CD4-positive, alpha-beta T cell (primary cell): ENCODE measurements at regions not wholly inside any gene's neighbourhood (a gene's known extent, or its start where the extent isn't known, plus 50 kb on each side); places are given as distances from the start of the nearest gene placed in this dataset.
A peak's percentile ranks its signal among the peaks of the same experiment; 100 is the strongest.
"Not testable (repeated sequence)": the region's sequence is repeated elsewhere in the genome, so short reads cannot be mapped to it uniquely, and the experiment has no call there.

ENCODE experiments used
- ATAC-seq: fragments of 200-7000 bp; cut with Tn5 transposase; one replicate; pipeline ENCODE4 v1.10.0; 2022; ENCODE audit warnings: mild to moderate bottlenecking; ENCODE audit not compliant: poor library complexity
- CTCF ChIA-PET: fragments of 350-600 bp; sonication (Branson Sonifier 250); formaldehyde crosslinking; loops from one replicate; lab custom pipeline; 2021; ENCODE audit warnings: antibody characterized with exemption, inconsistent platforms; lab: Charles Lee
- POLR2A ChIA-PET: fragments of 350-600 bp; sonication (Branson Sonifier 250); formaldehyde crosslinking; loops from one replicate; lab custom pipeline; 2021; ENCODE audit warnings: antibody characterized with exemption, inconsistent platforms; lab: Charles Lee
- DNase-seq, 14 experiments: peaks; one replicate each; pipeline ENCODE4 v3.0.0-alpha.2; 2013 to 2020; ENCODE audit warnings: mixed read lengths in 2 of 14
- H3K27ac ChIP-seq, 2 donors: one replicate each; pipeline versions ENCODE4 v1.5.1 to v1.7.0; 2013; ENCODE audit warnings: low read length in 2 of 2, low read depth in 1 of 2, mild to moderate bottlenecking in 1 of 2
- H3K27me3 ChIP-seq, 2 experiments: 1 replicate in 1 of 2; 2 replicates in 1 of 2; pipeline versions ENCODE4 v1.6.1 to v1.7.0; 2013; ENCODE audit warnings: low read length in 2 of 2, control low read depth in 1 of 2, mild to moderate bottlenecking in 1 of 2, moderate library complexity in 1 of 2; ENCODE audit not compliant: insufficient read depth in 2 of 2, control insufficient read depth in 1 of 2
- H3K36me3 ChIP-seq: one replicate; pipeline ENCODE4 v1.6.1; 2013; ENCODE audit warnings: low read length, control low read depth; ENCODE audit not compliant: insufficient read depth
- H3K4me1 ChIP-seq: one replicate; pipeline ENCODE4 v1.6.1; 2013; ENCODE audit warnings: low read length, control low read depth; ENCODE audit not compliant: insufficient read depth
- H3K4me3 ChIP-seq: one replicate; pipeline ENCODE4 v1.5.1; 2013; ENCODE audit warnings: mild to moderate bottlenecking, low read length, moderate library complexity
- H3K9me3 ChIP-seq, 2 experiments: 1 replicate in 1 of 2; 2 replicates in 1 of 2; pipeline versions ENCODE4 v1.6.1 to v1.7.0; 2013; ENCODE audit warnings: low read length in 2 of 2, mild to moderate bottlenecking in 2 of 2, control low read depth in 1 of 2, moderate library complexity in 1 of 2; ENCODE audit not compliant: control insufficient read depth in 1 of 2, insufficient read depth in 1 of 2
- H3K27ac Mint-ChIP-seq: one replicate; pipeline ENCODE4 v1.8.0; 2020; ENCODE audit warnings: mixed read lengths
- H3K27me3 Mint-ChIP-seq: one replicate; pipeline ENCODE4 v1.8.0; 2021; ENCODE audit warnings: mixed read lengths
- H3K36me3 Mint-ChIP-seq: one replicate; pipeline ENCODE4 v1.8.0; 2021; ENCODE audit warnings: low read depth, mixed read lengths
- H3K4me1 Mint-ChIP-seq: one replicate; pipeline ENCODE4 v1.8.0; 2021; ENCODE audit warnings: low read depth, mixed read lengths
- H3K4me3 Mint-ChIP-seq: one replicate; pipeline ENCODE4 v1.8.0; 2020; ENCODE audit warnings: mild to moderate bottlenecking, mixed read lengths
- H3K9me3 Mint-ChIP-seq: one replicate; pipeline ENCODE4 v1.8.0; 2020; ENCODE audit warnings: mixed read lengths
- intact Hi-C, 2 experiments: fragments of 100-400 bp; cut with DNase I in 1 of 2; cut with micrococcal nuclease in 1 of 2; formaldehyde crosslinking; loops; one replicate each; pipeline versions ENCODE4 v1.15.1 to v1.9.0; 2023 to 2025; cut with DNase I, micrococcal nuclease

GRCh38 chr21:8229366-8230150 lies 2291.8 kb upstream of the TPTE start:
- H3K36me3 Mint-ChIP-seq, H3K36me3 ChIP-seq, H3K27me3 Mint-ChIP-seq, H3K27me3 ChIP-seq, ATAC-seq, H3K4me1 Mint-ChIP-seq, H3K27ac ChIP-seq, intact Hi-C loops, H3K9me3 ChIP-seq, H3K27ac Mint-ChIP-seq, H3K4me1 ChIP-seq, DNase-seq, H3K9me3 Mint-ChIP-seq, H3K4me3 Mint-ChIP-seq, POLR2A ChIA-PET, CTCF ChIA-PET, H3K4me3 ChIP-seq: not testable (repeated sequence)

GRCh38 chr21:8231252-8231651 lies 2290.1 kb upstream of the TPTE start:
- H3K4me3 Mint-ChIP-seq, ATAC-seq, H3K4me1 Mint-ChIP-seq, H3K27ac ChIP-seq, H3K9me3 ChIP-seq, H3K9me3 Mint-ChIP-seq, DNase-seq, intact Hi-C loops, H3K27me3 Mint-ChIP-seq, H3K4me1 ChIP-seq, H3K36me3 Mint-ChIP-seq, H3K4me3 ChIP-seq, H3K27ac Mint-ChIP-seq, POLR2A ChIA-PET, H3K27me3 ChIP-seq, CTCF ChIA-PET, H3K36me3 ChIP-seq: not testable (repeated sequence)

GRCh38 chr21:8233000-8233399 lies 2288.4 kb upstream of the TPTE start:
- DNase-seq, H3K36me3 Mint-ChIP-seq, H3K27me3 ChIP-seq, CTCF ChIA-PET, POLR2A ChIA-PET, H3K4me1 ChIP-seq, H3K9me3 Mint-ChIP-seq, H3K27ac ChIP-seq, H3K27me3 Mint-ChIP-seq, H3K36me3 ChIP-seq, ATAC-seq, H3K9me3 ChIP-seq, intact Hi-C loops, H3K4me1 Mint-ChIP-seq, H3K27ac Mint-ChIP-seq, H3K4me3 Mint-ChIP-seq, H3K4me3 ChIP-seq: not testable (repeated sequence)

GRCh38 chr21:8234059-8234458 lies 2287.3 kb upstream of the TPTE start:
- H3K36me3 ChIP-seq, H3K4me1 Mint-ChIP-seq, ATAC-seq, POLR2A ChIA-PET, DNase-seq, CTCF ChIA-PET, intact Hi-C loops, H3K27ac Mint-ChIP-seq, H3K27me3 Mint-ChIP-seq, H3K36me3 Mint-ChIP-seq, H3K4me1 ChIP-seq, H3K27me3 ChIP-seq, H3K9me3 ChIP-seq, H3K4me3 ChIP-seq, H3K4me3 Mint-ChIP-seq, H3K27ac ChIP-seq, H3K9me3 Mint-ChIP-seq: not testable (repeated sequence)

GRCh38 chr21:8244723-8245641 lies 2276.4 kb upstream of the TPTE start:
- H3K9me3 Mint-ChIP-seq, H3K27me3 ChIP-seq, H3K36me3 ChIP-seq, H3K27ac Mint-ChIP-seq, POLR2A ChIA-PET, H3K36me3 Mint-ChIP-seq, H3K27me3 Mint-ChIP-seq, H3K4me1 ChIP-seq, H3K4me3 ChIP-seq, intact Hi-C loops, DNase-seq, H3K27ac ChIP-seq, H3K9me3 ChIP-seq, H3K4me1 Mint-ChIP-seq, CTCF ChIA-PET, H3K4me3 Mint-ChIP-seq: not testable (repeated sequence)
- peak; percentile 51 for ATAC-seq

GRCh38 chr21:8245642-8246402 lies 2275.6 kb upstream of the TPTE start:
- H3K27me3 Mint-ChIP-seq, H3K36me3 ChIP-seq, H3K27ac ChIP-seq, H3K4me3 Mint-ChIP-seq, H3K27me3 ChIP-seq, H3K36me3 Mint-ChIP-seq, H3K4me1 ChIP-seq, H3K4me1 Mint-ChIP-seq, POLR2A ChIA-PET, H3K4me3 ChIP-seq, H3K9me3 ChIP-seq, CTCF ChIA-PET, H3K9me3 Mint-ChIP-seq, intact Hi-C loops, DNase-seq, H3K27ac Mint-ChIP-seq: not testable (repeated sequence)
- peak; percentile 56 for ATAC-seq
